ENCODE measurements at regions not wholly inside any gene's neighbourhood (a gene's known extent, or its start where the extent isn't known, plus 50 kb on each side); places are given as distances from the start of the nearest gene placed in this dataset.

DNA sequence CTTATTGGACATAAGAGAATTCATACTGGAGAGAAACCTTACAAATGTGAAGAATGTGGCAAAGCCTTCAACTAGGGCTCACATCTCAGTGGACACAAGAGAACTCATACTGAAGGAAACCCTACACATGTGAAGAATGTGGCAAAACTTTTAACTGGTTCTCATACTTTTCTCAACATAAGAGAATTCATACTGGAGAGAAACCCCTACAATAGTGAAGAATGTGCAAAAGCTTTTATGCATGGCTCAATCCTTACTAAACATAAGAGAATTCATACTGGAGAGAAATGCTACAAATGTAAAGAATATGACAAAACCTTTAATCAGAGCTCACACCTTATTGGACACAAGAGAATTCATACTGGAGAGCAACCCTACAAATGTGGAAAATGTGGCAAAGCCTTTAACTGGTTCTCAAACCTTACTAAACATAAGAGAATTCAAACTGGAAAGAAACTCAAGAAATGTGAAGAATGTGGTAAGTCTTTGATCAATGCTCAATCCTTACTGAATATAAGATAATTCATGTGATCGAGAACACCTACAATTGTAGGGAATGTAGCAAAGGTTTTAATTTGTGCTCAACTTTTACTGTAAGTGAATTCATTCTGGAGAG, 121.8 kb upstream of the ZNF722 start:
- Histone ChIP-seq H2AK5ac (ENCODE audit: insufficient read length, low read length) (no peak overlapping the region), H3K56ac (ENCODE audit: insufficient read length, low read depth, low read length) (no peak overlapping the region), H3K4me2 (ENCODE audit: insufficient read depth, insufficient read length, low read length) (no peak overlapping the region), H3K4ac (ENCODE audit: low read depth, low read length) (no peak overlapping the region), H3K18ac (ENCODE audit: insufficient read length, low read depth, low read length) (no peak overlapping the region), H3K23me2 (ENCODE audit: insufficient read length, low read depth, low read length, poor library complexity, severe bottlenecking) (no peaks in the 10 kb centered on the region), H2BK15ac (ENCODE audit: low read depth, low read length) (no peak overlapping the region), H3K27me3 (ENCODE audit: insufficient read depth, low read length) (no peaks in the 10 kb centered on the region), H3K14ac (ENCODE audit: insufficient read depth, low read length) (no peak overlapping the region), H4K20me1 (ENCODE audit: control insufficient read depth, insufficient read depth, insufficient read length) (no peaks in the 10 kb centered on the region), H3K4me1 (ENCODE audit: insufficient read depth, low read length) (no peaks in the 10 kb centered on the region), H2BK5ac (ENCODE audit: insufficient read length, low read length) (no peak overlapping the region), H3K9ac (ENCODE audit: extremely low read depth, insufficient read length, low read length) (no peak overlapping the region), H3T11ph (ENCODE audit: low read length) (no peak overlapping the region), H3K79me1 (ENCODE audit: insufficient read depth, low read depth, low read length, poor library complexity, severe bottlenecking) (no peaks in the 10 kb centered on the region), H3K9me3 (ENCODE audit: control insufficient read depth, low read depth, low read length) (peaks cover 51% of the 10 kb centered on the region), H3K79me2 (ENCODE audit: insufficient read depth, low read length) (no peaks in the 10 kb centered on the region), H2AFZ (ENCODE audit: low read length) (no peak overlapping the region), H2BK12ac (ENCODE audit: insufficient read length, low read depth, low read length) (no peak overlapping the region), H4K91ac (ENCODE audit: insufficient read length, low read depth, low read length) (no peak overlapping the region), H4K8ac (replicated peaks; ENCODE audit: insufficient read length, low read depth, low read length) (no peak overlapping the region), H3K27ac (ENCODE audit: insufficient read length, low read depth, low read length) (no peak overlapping the region), H2BK20ac (ENCODE audit: low read depth, low read length, poor library complexity, severe bottlenecking) (no peak overlapping the region), H4K5ac (ENCODE audit: insufficient read length, low read depth, low read length) (no peak overlapping the region), H2BK120ac (ENCODE audit: low read depth, low read length, poor library complexity, severe bottlenecking) (no peak overlapping the region), H3K23ac (ENCODE audit: insufficient read length, low read depth, low read length) (no peak overlapping the region)
- no peaks in the 10 kb centered on the region for H3K4me1 Mint-ChIP-seq
- TF ChIP-seq, protein P1, sequence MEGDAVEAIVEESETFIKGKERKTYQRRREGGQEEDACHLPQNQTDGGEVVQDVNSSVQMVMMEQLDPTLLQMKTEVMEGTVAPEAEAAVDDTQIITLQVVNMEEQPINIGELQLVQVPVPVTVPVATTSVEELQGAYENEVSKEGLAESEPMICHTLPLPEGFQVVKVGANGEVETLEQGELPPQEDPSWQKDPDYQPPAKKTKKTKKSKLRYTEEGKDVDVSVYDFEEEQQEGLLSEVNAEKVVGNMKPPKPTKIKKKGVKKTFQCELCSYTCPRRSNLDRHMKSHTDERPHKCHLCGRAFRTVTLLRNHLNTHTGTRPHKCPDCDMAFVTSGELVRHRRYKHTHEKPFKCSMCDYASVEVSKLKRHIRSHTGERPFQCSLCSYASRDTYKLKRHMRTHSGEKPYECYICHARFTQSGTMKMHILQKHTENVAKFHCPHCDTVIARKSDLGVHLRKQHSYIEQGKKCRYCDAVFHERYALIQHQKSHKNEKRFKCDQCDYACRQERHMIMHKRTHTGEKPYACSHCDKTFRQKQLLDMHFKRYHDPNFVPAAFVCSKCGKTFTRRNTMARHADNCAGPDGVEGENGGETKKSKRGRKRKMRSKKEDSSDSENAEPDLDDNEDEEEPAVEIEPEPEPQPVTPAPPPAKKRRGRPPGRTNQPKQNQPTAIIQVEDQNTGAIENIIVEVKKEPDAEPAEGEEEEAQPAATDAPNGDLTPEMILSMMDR (conservative IDR thresholded peaks at IDR 0.05) = no peak
- H3K27me3 Mint-ChIP-seq (ENCODE audit: low read depth) = peaks cover 4% of the 10 kb centered on the region; the same call in 1 of the 2 replicates
- H3K36me3 Mint-ChIP-seq (ENCODE audit: insufficient read depth in 1 of 3, low read depth in 3 of 3) = peaks cover 7 to 27% (median 15%) of the 10 kb centered on the region in 3 experiments; a peak in 6 of 7 replicates
- no peak overlapping the region for H3K27ac Mint-ChIP-seq
- DNase-seq = no peak
- no peak overlapping the region for H3K4me3 Mint-ChIP-seq
- H3K9me3 Mint-ChIP-seq = peaks cover 84 to 90% of the 10 kb centered on the region in 2 experiments
- no CpG with 5 or more reads among the region's 1 CpG for WGBS (ENCODE audit: extremely low coverage, insufficient read length, low lambda C conversion rate)
